Lower leg skin (tissue), 4 donors: ENCODE measurements at regions not wholly inside any gene's neighbourhood (a gene's known extent, or its start where the extent isn't known, plus 50 kb on each side); places are given as distances from the start of the nearest gene placed in this dataset.

Experiments used
- DNase-seq, 2 donors: peaks; one replicate each; pipeline ENCODE4 v3.0.0-alpha.2; 2019; ENCODE audit warnings: low spot score in 2 of 2
- H3K4me3 ChIP-seq: fragments of 200-600 bp; sonication (generic); 2 replicates; pipeline ENCODE4 v1.5.1; 2017; ENCODE audit warnings: mild to moderate bottlenecking, low read depth; ENCODE audit not compliant: poor library complexity, severe bottlenecking
- POLR2A ChIP-seq, 2 donors: fragments of 450-650 bp; IDR thresholded peaks; one replicate each; pipeline ENCODE4 v1.6.1; 2016 to 2017; ENCODE audit warnings: antibody characterized with exemption in 2 of 2, mild to moderate bottlenecking in 1 of 2, moderate library complexity in 1 of 2
- WGBS, 2 donors: methylation state at CpG; one replicate each; pipeline ENCODE4 v1.1.5; 2018; 5-methylcytosine and 5-hydroxymethylcytosine counted together
- intact Hi-C: fragments of 100-400 bp; cut with DNase I; formaldehyde crosslinking; loops from one replicate; pipeline ENCODE4 v1.15.0; 2023; ENCODE audit warnings: low total_unique reads
- TF ChIP-seq, protein P1 (sequence below), 3 donors: fragments of 450-650 bp; IDR thresholded peaks; one replicate each; pipeline ENCODE4 v1.5.1; 2016; ENCODE audit warnings: antibody characterized with exemption in 3 of 3, mild to moderate bottlenecking in 3 of 3, moderate library complexity in 2 of 3

- intact Hi-C loops: no loop called here
- DNase-seq: no peak
- TF ChIP-seq, protein P1, sequence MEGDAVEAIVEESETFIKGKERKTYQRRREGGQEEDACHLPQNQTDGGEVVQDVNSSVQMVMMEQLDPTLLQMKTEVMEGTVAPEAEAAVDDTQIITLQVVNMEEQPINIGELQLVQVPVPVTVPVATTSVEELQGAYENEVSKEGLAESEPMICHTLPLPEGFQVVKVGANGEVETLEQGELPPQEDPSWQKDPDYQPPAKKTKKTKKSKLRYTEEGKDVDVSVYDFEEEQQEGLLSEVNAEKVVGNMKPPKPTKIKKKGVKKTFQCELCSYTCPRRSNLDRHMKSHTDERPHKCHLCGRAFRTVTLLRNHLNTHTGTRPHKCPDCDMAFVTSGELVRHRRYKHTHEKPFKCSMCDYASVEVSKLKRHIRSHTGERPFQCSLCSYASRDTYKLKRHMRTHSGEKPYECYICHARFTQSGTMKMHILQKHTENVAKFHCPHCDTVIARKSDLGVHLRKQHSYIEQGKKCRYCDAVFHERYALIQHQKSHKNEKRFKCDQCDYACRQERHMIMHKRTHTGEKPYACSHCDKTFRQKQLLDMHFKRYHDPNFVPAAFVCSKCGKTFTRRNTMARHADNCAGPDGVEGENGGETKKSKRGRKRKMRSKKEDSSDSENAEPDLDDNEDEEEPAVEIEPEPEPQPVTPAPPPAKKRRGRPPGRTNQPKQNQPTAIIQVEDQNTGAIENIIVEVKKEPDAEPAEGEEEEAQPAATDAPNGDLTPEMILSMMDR (IDR thresholded peaks at IDR 0.05): no peak
- no peak for TF ChIP-seq POLR2A (IDR thresholded peaks at IDR 0.05)
- H3K4me3 ChIP-seq: no peak overlapping the region
- 89 to 90% methylated on average over 1 of the region's 1 CpG for WGBS, 2 donors
These were observed 395.3 kb downstream of the TUSC1 start for GRCh38 chr9:25282946-25283345.

DNA sequence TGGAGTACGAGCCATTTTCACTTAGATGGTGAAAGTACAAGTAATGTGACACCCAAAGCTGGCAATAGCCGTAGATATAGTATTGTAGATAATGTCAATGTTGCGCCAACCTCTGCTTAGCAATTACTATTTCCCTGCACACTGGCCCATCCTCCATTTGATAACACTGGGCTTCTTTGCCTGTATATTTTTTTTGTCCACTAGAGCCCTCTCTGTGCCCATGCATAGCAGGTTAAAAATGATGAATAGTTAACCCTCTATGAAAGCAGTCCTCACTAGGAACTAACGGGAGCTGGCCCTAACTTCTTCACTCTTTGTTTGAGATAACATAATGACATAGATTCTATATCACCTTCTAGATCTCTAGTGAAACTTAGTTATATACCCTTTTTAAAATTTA, 416.8 kb downstream of the TUSC1 start:
- TF ChIP-seq POLR2A (IDR thresholded peaks at IDR 0.05): no peak
- TF ChIP-seq, protein P1 (IDR thresholded peaks at IDR 0.05): no peak
- 82 to 87% methylated on average over 4 of the region's 4 CpGs for WGBS, 2 donors
- H3K4me3 ChIP-seq: no peak overlapping the region
- DNase-seq: no peak
- intact Hi-C loops: loop anchor here (5.0 kb wide), 1 partner anchor 36 kb away; no protein-coding TSS in a partner anchor

- 43 to 55% methylated on average over 1 of the region's 1 CpG for WGBS, 2 donors
These were observed 418.2 kb downstream of the TUSC1 start for GRCh38 chr9:25260046-25260445.

GRCh38 chr9:25255216-25255615, 423.0 kb downstream of the TUSC1 start:
- TF ChIP-seq POLR2A (IDR thresholded peaks at IDR 0.05): no peak
- TF ChIP-seq, protein P1 (IDR thresholded peaks at IDR 0.05): no peak
- no peak overlapping the region for H3K4me3 ChIP-seq
- WGBS, 2 donors: 90 to 94% methylated on average over 5 of the region's 5 CpGs
- intact Hi-C loops: no loop called here
- no peak for DNase-seq

More at GRCh38 chr9:25260046-25260445, 418.2 kb downstream of the TUSC1 start:
- H3K4me3 ChIP-seq: no peak overlapping the region
- no peak for DNase-seq
- TF ChIP-seq, protein P1 (IDR thresholded peaks at IDR 0.05): no peak
- TF ChIP-seq POLR2A (IDR thresholded peaks at IDR 0.05): no peak
- intact Hi-C loops: loop anchor here (5.0 kb wide), 1 partner anchor 37 kb away; no protein-coding TSS in a partner anchor

GRCh38 chr9:25254051-25254450, 424.2 kb downstream of the TUSC1 start:
- DNase-seq: no peak
- H3K4me3 ChIP-seq: no peak overlapping the region
- WGBS, 2 donors: 23 to 24% methylated on average over 2 of the region's 2 CpGs
- intact Hi-C loops: no loop called here
- TF ChIP-seq, protein P1 (IDR thresholded peaks at IDR 0.05): no peak
- no peak for TF ChIP-seq POLR2A (IDR thresholded peaks at IDR 0.05)

DNA sequence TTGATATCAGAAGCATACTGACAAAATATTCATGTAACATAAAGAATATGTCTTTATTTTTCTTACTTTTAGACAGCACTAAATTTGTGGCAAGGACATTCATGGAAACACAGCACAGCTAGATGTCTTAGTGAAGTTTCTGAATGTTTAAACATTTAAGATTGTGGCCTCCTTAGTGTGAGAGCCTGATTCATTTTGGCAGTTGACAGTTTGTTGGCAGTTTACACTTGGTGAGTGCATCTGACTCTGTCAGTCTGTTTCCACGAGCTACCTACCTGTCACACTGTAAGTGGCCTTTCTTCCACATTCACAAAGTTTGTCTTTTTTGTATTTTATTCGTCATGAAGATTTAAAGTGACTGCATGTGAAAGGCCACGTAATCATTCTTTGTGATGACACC, 436.8 kb downstream of the TUSC1 start:
- WGBS, 2 donors: 66 to 71% methylated on average over 3 of the region's 3 CpGs
- no peak for DNase-seq
- H3K4me3 ChIP-seq: no peak overlapping the region
- intact Hi-C loops: loop anchor here (10.0 kb wide), 1 partner anchor 1967 kb away; no protein-coding TSS in a partner anchor
- TF ChIP-seq, protein P1 (IDR thresholded peaks at IDR 0.05): no peak
- TF ChIP-seq POLR2A (IDR thresholded peaks at IDR 0.05): no peak
